H1 (cell line): ENCODE measurements at regions not wholly inside any gene's neighbourhood (a gene's known extent, or its start where the extent isn't known, plus 50 kb on each side); places are given as distances from the start of the nearest gene placed in this dataset.

Experiments
- CTCF ChIA-PET: fragments of 300-600 bp; sonication (Branson Sonifier 250); formaldehyde crosslinking; loops from one replicate; lab custom pipeline; 2021; ENCODE audit not compliant: partially characterized antibody; lab: Charles Lee
- POLR2A ChIA-PET: fragments of 300-600 bp; sonication (Branson Sonifier 250); formaldehyde crosslinking; loops from one replicate; lab custom pipeline; 2021; ENCODE audit warnings: inconsistent platforms; ENCODE audit not compliant: partially characterized antibody; lab: Charles Lee
- DNase-seq, 2 experiments: peaks; one replicate each; pipeline versions ENCODE4 v3.0.0 to v3.0.0-alpha.2; 2010 to 2022; ENCODE audit warnings: low spot score in 2 of 2, low read depth in 1 of 2, mixed read lengths in 1 of 2
- FAIRE-seq: peaks from 2 replicates; lab custom pipeline; 2011; peaks lifted over from hg19 to GRCh38; lab: Jason Lieb, UNC
- H2AFZ ChIP-seq: 2 replicates; pipeline ENCODE4 v1.8.1; 2012; ENCODE audit warnings: low read length, inconsistent platforms
- H2AK5ac ChIP-seq: 2 replicates; pipeline ENCODE4 v1.6.1; 2013; ENCODE audit warnings: low read depth, low read length
- H2BK120ac ChIP-seq: replicated peaks from 2 replicates; pipeline ENCODE3; 2013; ENCODE audit warnings: low read depth, low read length, inconsistent platforms
- H2BK12ac ChIP-seq: 2 replicates; pipeline ENCODE4 v1.6.1; 2013; ENCODE audit warnings: low read depth, low read length
- H2BK15ac ChIP-seq: 2 replicates; pipeline ENCODE4 v1.6.1; 2013; ENCODE audit warnings: low read length
- H2BK20ac ChIP-seq: 2 replicates; pipeline ENCODE4 v1.6.1; 2013; ENCODE audit warnings: low read length
- H2BK5ac ChIP-seq: 2 replicates; pipeline ENCODE4 v1.6.1; 2013; ENCODE audit warnings: low read depth, low read length
- H3K14ac ChIP-seq: 2 replicates; pipeline ENCODE4 v1.6.1; 2013; ENCODE audit warnings: inconsistent platforms; ENCODE audit not compliant: insufficient read length
- H3K18ac ChIP-seq: 2 replicates; pipeline ENCODE4 v1.6.1; 2013; ENCODE audit warnings: low read length; ENCODE audit errors: extremely low read depth
- H3K23ac ChIP-seq: 2 replicates; pipeline ENCODE4 v1.6.1; 2013; ENCODE audit warnings: inconsistent platforms; ENCODE audit not compliant: insufficient read length
- H3K23me2 ChIP-seq: 2 replicates; pipeline ENCODE4 v1.6.1; 2013; ENCODE audit warnings: low read depth, low read length
- H3K27ac ChIP-seq: 2 replicates; pipeline ENCODE4 v1.6.1; 2011; ENCODE audit warnings: low read depth, low read length, inconsistent platforms
- H3K27me3 ChIP-seq, 4 experiments: replicated peaks in 1 of 4; 1 replicate in 1 of 4; 2 replicates in 3 of 4; pipeline versions ENCODE4 v1.6.1 to v1.8.1; 2011 to 2013; ENCODE audit warnings: low read length in 3 of 4, mild to moderate bottlenecking in 3 of 4, inconsistent platforms in 2 of 4, mixed read lengths in 2 of 4, moderate library complexity in 1 of 4; ENCODE audit not compliant: control insufficient read depth in 3 of 4, insufficient read depth in 3 of 4; ENCODE audit errors: extremely low read depth in 1 of 4
- H3K36me3 ChIP-seq, 4 experiments: 2 replicates each; pipeline versions ENCODE4 v1.6.1 to v1.8.1; 2011 to 2013; ENCODE audit warnings: mild to moderate bottlenecking in 4 of 4, low read length in 3 of 4, moderate library complexity in 2 of 4, control low read depth in 1 of 4, inconsistent platforms in 1 of 4; ENCODE audit not compliant: insufficient read depth in 4 of 4, control insufficient read depth in 2 of 4
- H3K4ac ChIP-seq: replicated peaks from 2 replicates; pipeline ENCODE3; 2013; ENCODE audit warnings: low read length, low read depth, mixed read lengths, inconsistent platforms; ENCODE audit not compliant: insufficient read length
- H3K4me1 ChIP-seq, 4 experiments: replicated peaks in 1 of 4; 1 replicate in 1 of 4; 2 replicates in 3 of 4; pipeline versions ENCODE4 v1.6.1 to v1.8.1; 2011 to 2013; ENCODE audit warnings: low read length in 3 of 4, inconsistent platforms in 2 of 4, mixed read lengths in 1 of 4; ENCODE audit not compliant: insufficient read depth in 4 of 4, control insufficient read depth in 3 of 4
- H3K4me2 ChIP-seq, 2 experiments: 2 replicates each; pipeline versions ENCODE4 v1.6.1 to v1.8.1; 2011 to 2013; ENCODE audit warnings: low read depth in 2 of 2, low read length in 2 of 2, control low read depth in 1 of 2, inconsistent platforms in 1 of 2, mild to moderate bottlenecking in 1 of 2; ENCODE audit not compliant: insufficient read depth in 1 of 2
- H3K4me3 ChIP-seq, 4 experiments: fragments of 200-600, 300-600 bp in 1 of 4; sonication (generic), shearing (Covaris generic), sonication (Bioruptor Twin) in 1 of 4; 2 replicates each; pipeline versions ENCODE4 v1.5.1 to v1.8.1; 2011 to 2016; ENCODE audit warnings: low read length in 4 of 4, low read depth in 3 of 4, control low read depth in 2 of 4, inconsistent platforms in 2 of 4, mild to moderate bottlenecking in 2 of 4, mixed read lengths in 1 of 4, moderate library complexity in 1 of 4; ENCODE audit not compliant: insufficient read depth in 2 of 4; ENCODE audit errors: extremely low read depth in 1 of 4
- H3K56ac ChIP-seq: replicated peaks from 2 replicates; pipeline ENCODE3; 2013; ENCODE audit warnings: low read depth, mild to moderate bottlenecking, mixed read lengths, low read length, inconsistent platforms; ENCODE audit not compliant: insufficient read length
- H3K79me1 ChIP-seq: 2 replicates; pipeline ENCODE4 v1.6.1; 2013; ENCODE audit warnings: low read depth, low read length, control low read depth
- H3K79me2 ChIP-seq, 2 experiments: 2 replicates each; pipeline versions ENCODE4 v1.6.1 to v1.8.1; 2012 to 2013; ENCODE audit warnings: low read length in 2 of 2, mild to moderate bottlenecking in 2 of 2, inconsistent platforms in 1 of 2; ENCODE audit not compliant: insufficient read depth in 2 of 2, control insufficient read depth in 1 of 2
- H3K9ac ChIP-seq, 4 experiments: replicated peaks in 1 of 4; 1 replicate in 1 of 4; 2 replicates in 3 of 4; pipeline versions ENCODE4 v1.6.1 to v1.8.1; 2011 to 2013; ENCODE audit warnings: low read depth in 3 of 4, low read length in 3 of 4, control low read depth in 2 of 4, mild to moderate bottlenecking in 2 of 4, moderate library complexity in 2 of 4, inconsistent platforms in 1 of 4; ENCODE audit errors: extremely low read depth in 1 of 4
- H3K9me3 ChIP-seq, 2 experiments: 2 replicates each; pipeline versions ENCODE4 v1.6.1 to v1.8.1; 2012 to 2013; ENCODE audit warnings: mild to moderate bottlenecking in 2 of 2, moderate library complexity in 2 of 2, control low read depth in 1 of 2, inconsistent platforms in 1 of 2, low read depth in 1 of 2, low read length in 1 of 2, mixed read lengths in 1 of 2; ENCODE audit not compliant: insufficient read depth in 2 of 2
- H4K20me1 ChIP-seq, 2 experiments: replicated peaks in 1 of 2; 2 replicates each; pipeline versions ENCODE3 to v1.8.1; 2011 to 2013; ENCODE audit warnings: inconsistent platforms in 2 of 2, low read length in 2 of 2, mild to moderate bottlenecking in 1 of 2; ENCODE audit not compliant: insufficient read depth in 2 of 2, control insufficient read depth in 1 of 2
- H4K5ac ChIP-seq: 2 replicates; pipeline ENCODE4 v1.6.1; 2013; ENCODE audit warnings: low read length, low read depth, mixed read lengths, inconsistent platforms; ENCODE audit not compliant: insufficient read length
- H4K8ac ChIP-seq: 2 replicates; pipeline ENCODE4 v1.8.0; 2013; ENCODE audit warnings: mild to moderate bottlenecking, moderate library complexity, low read length, inconsistent platforms; ENCODE audit not compliant: insufficient read depth; ENCODE audit errors: extremely low read depth
- H4K91ac ChIP-seq: replicated peaks from 2 replicates; pipeline ENCODE3; 2013; ENCODE audit warnings: low read length, mixed read lengths, inconsistent platforms; ENCODE audit not compliant: insufficient read length
- BCL11A ChIP-seq, 2 experiments: IDR thresholded peaks; one replicate each; pipeline ENCODE4 v1.6.1; 2011; ENCODE audit warnings: low read depth in 2 of 2, low read length in 2 of 2, mild to moderate bottlenecking in 2 of 2
- CBX5 ChIP-seq: fragments of 300-800, 300-1000 bp; sonication (generic); IDR thresholded peaks from 2 replicates; pipeline ENCODE4 v1.7.1; 2016; ENCODE audit warnings: antibody characterized with exemption, low read length, low read depth
- NANOG ChIP-seq: IDR thresholded peaks from 2 replicates; pipeline ENCODE4 v1.6.1; 2011; ENCODE audit warnings: low read length, low read depth, mild to moderate bottlenecking, inconsistent platforms; ENCODE audit not compliant: insufficient read depth, poor library complexity, severe bottlenecking
- POLR2A ChIP-seq, 2 experiments: IDR thresholded peaks; 1 replicate in 1 of 2; 2 replicates in 1 of 2; pipeline ENCODE4 v1.6.1; 2011; ENCODE audit warnings: low read depth in 2 of 2, low read length in 2 of 2, mild to moderate bottlenecking in 2 of 2; ENCODE audit errors: control extremely low read depth in 1 of 2
- SIX5 ChIP-seq: IDR thresholded peaks from 2 replicates; pipeline ENCODE4 v1.6.1; 2011; ENCODE audit warnings: mild to moderate bottlenecking, low read depth, low read length
- WGBS, 2 experiments: shearing (Covaris generic) in 1 of 2; methylation state at CpG; one replicate each; pipeline versions ENCODE4 v1.1.6 to v1.1.7; 2013 to 2015; ENCODE audit warnings: low lambda C conversion rate in 2 of 2, mixed read lengths in 2 of 2, inconsistent platforms in 1 of 2, low coverage in 1 of 2, missing lambda C conversion rate in 1 of 2; ENCODE audit not compliant: insufficient replicate concordance in 2 of 2, insufficient coverage in 1 of 2, insufficient read length in 1 of 2; ENCODE audit errors: extremely low coverage in 1 of 2, missing lambda C conversion rate in 1 of 2; 5-methylcytosine and 5-hydroxymethylcytosine counted together
- TF ChIP-seq, protein P1 (sequence below): IDR thresholded peaks from 2 replicates; pipeline ENCODE4 v1.6.1; 2012; ENCODE audit warnings: low read length, inconsistent platforms
- TF ChIP-seq, protein P2 (sequence below), 3 experiments: IDR thresholded peaks; 1 replicate in 2 of 3; 2 replicates in 1 of 3; pipeline versions ENCODE4 v1.5.1 to v1.6.1; 2011; ENCODE audit warnings: low read length in 3 of 3, mild to moderate bottlenecking in 3 of 3, inconsistent platforms in 2 of 3, low read depth in 1 of 3, moderate library complexity in 1 of 3; ENCODE audit not compliant: insufficient read depth in 1 of 3; ENCODE audit errors: control extremely low read depth in 1 of 3

DNA sequence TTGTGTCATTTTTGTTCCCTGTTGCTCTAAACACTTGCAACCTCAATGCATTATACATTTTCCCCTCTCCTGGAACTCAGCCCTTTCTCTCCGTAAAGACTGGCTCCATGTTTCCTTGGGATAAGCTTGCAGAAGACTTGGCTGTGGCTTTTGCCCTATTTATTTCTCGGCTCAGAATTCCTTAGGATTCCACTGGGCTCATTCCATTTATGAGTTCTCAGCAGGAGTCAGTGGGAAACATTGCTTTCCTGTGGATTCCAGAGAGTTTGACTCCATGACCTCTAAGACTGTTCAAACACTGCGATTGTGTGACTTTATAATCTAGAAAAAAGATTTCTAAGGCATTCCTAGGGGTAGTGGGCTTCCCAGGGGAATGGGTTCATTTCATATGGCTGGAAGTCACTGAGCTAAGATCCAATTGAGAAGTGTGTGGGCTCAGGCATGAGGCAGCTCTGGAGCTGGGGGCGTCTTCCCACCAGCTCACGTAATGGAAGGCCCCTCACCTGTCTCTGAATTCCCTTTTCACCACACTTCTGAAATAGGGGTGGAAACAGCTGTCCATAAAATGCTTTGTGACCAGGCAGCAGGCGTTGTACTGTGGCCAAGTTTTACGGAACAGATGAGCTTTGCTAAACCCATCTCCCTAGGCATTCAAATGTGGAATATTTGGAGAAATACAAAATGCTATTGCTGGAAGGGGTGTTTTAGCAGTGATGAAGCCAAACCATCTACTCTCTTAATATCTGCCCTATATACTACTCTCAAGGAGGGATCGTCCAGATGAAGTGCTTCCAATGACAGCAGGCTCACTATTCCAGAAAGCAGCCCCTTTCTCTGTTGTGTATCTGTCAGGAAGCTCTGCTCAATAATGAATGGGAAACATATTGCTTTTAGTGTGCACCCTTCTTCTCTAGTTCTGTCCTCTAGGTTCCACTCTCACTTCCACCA, 91.8 kb upstream of the BCL6 start:
- Histone ChIP-seq H3K9me3 (no peaks in the 10 kb centered on the region), H3K79me2 (no peaks in the 10 kb centered on the region), H3K79me1 (no peaks in the 10 kb centered on the region), H2AFZ (no peak overlapping the region), H4K20me1 (no peaks in the 10 kb centered on the region), H3K14ac (no peak overlapping the region), H3K23ac (no peak overlapping the region), H3K9ac (no peak overlapping the region), H3K4me3 (no peak overlapping the region), H2BK15ac (no peak overlapping the region), H3K18ac (no peak overlapping the region), H3K4ac (no peak overlapping the region), H2AK5ac (0 out of 2 replicates have a peak overlapping the region, but pooled peaks have one; percentile 15), H3K27ac (no peak overlapping the region), H4K91ac (no peak overlapping the region), H2BK12ac (no peak overlapping the region), H4K5ac (no peak overlapping the region), H2BK120ac (no peak overlapping the region), H2BK5ac (no peak overlapping the region), H3K23me2 (no peaks in the 10 kb centered on the region; the same call in 1 of the 2 replicates), H3K4me1 (no peaks in the 10 kb centered on the region), H3K36me3 (no peaks in the 10 kb centered on the region), H4K8ac (no peak overlapping the region), H3K4me2 (no peak overlapping the region; a peak in 1 of 4 replicates), H3K27me3 (no peaks in the 10 kb centered on the region), H3K56ac (no peak overlapping the region), H2BK20ac (no peak overlapping the region)
- FAIRE-seq = no peak
- WGBS, 2 experiments = 90% methylated on average over 8 of the region's 8 CpGs; no CpG with 5 or more reads in 1 of the 2 experiments
- CTCF ChIA-PET = interaction anchor here (0.6 to 2.1 kb wide), 8 partner anchors 27 to 560 kb away, joined by 3 to 7 read pairs (median 3); no protein-coding TSS in a partner anchor
- DNase-seq = peak in 1 of 2 experiments; percentile 14
- POLR2A ChIA-PET = interaction anchor here (0.8 kb wide), 1 partner anchor 92 kb away, joined by 3 read pairs; the partner anchor contains the start of gene BCL6
- TF ChIP-seq, protein P1, sequence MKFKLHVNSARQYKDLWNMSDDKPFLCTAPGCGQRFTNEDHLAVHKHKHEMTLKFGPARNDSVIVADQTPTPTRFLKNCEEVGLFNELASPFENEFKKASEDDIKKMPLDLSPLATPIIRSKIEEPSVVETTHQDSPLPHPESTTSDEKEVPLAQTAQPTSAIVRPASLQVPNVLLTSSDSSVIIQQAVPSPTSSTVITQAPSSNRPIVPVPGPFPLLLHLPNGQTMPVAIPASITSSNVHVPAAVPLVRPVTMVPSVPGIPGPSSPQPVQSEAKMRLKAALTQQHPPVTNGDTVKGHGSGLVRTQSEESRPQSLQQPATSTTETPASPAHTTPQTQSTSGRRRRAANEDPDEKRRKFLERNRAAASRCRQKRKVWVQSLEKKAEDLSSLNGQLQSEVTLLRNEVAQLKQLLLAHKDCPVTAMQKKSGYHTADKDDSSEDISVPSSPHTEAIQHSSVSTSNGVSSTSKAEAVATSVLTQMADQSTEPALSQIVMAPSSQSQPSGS = no peak
- TF ChIP-seq BCL11A (IDR thresholded peaks at IDR 0.05; ENCODE audit: low read depth in 2 of 2, low read length in 2 of 2) (no peak), NANOG (no peak), POLR2A (IDR thresholded peaks at IDR 0.05; ENCODE audit: control extremely low read depth in 1 of 2, low read depth in 2 of 2, low read length in 2 of 2) (no peak), CBX5 (no peak), SIX5 (no peak)
- TF ChIP-seq, protein P2, sequence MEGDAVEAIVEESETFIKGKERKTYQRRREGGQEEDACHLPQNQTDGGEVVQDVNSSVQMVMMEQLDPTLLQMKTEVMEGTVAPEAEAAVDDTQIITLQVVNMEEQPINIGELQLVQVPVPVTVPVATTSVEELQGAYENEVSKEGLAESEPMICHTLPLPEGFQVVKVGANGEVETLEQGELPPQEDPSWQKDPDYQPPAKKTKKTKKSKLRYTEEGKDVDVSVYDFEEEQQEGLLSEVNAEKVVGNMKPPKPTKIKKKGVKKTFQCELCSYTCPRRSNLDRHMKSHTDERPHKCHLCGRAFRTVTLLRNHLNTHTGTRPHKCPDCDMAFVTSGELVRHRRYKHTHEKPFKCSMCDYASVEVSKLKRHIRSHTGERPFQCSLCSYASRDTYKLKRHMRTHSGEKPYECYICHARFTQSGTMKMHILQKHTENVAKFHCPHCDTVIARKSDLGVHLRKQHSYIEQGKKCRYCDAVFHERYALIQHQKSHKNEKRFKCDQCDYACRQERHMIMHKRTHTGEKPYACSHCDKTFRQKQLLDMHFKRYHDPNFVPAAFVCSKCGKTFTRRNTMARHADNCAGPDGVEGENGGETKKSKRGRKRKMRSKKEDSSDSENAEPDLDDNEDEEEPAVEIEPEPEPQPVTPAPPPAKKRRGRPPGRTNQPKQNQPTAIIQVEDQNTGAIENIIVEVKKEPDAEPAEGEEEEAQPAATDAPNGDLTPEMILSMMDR (IDR thresholded peaks at IDR 0.05; ENCODE audit: control extremely low read depth in 1 of 3, insufficient read depth in 1 of 3, low read depth in 1 of 3, low read length in 3 of 3) = no peak
